MG63 (cell line): ENCODE measurements at regions not wholly inside any gene's neighbourhood (a gene's known extent, or its start where the extent isn't known, plus 50 kb on each side); places are given as distances from the start of the nearest gene placed in this dataset.

ENCODE experiments used
- DNase-seq: peaks from one replicate; pipeline ENCODE4 v3.0.0-alpha.2; 2020
- H3K27me3 ChIP-seq: fragments of 250-450 bp; sonication (Bioruptor Pico); 2 replicates; pipeline ENCODE4 v1.5.1; 2020; ENCODE audit warnings: mild to moderate bottlenecking, moderate library complexity
- H3K36me3 ChIP-seq: fragments of 250-450 bp; sonication (Bioruptor Pico); 2 replicates; pipeline ENCODE4 v1.5.1; 2020; ENCODE audit warnings: mild to moderate bottlenecking, moderate library complexity
- H3K4me3 ChIP-seq: fragments of 250-450 bp; sonication (Bioruptor Pico); 2 replicates; pipeline ENCODE4 v1.5.1; 2020; ENCODE audit warnings: mild to moderate bottlenecking, moderate library complexity
- H3K9me3 ChIP-seq: fragments of 250-450 bp; sonication (Bioruptor Pico); 2 replicates; pipeline ENCODE4 v1.5.1; 2020; ENCODE audit warnings: mild to moderate bottlenecking, moderate library complexity

DNA sequence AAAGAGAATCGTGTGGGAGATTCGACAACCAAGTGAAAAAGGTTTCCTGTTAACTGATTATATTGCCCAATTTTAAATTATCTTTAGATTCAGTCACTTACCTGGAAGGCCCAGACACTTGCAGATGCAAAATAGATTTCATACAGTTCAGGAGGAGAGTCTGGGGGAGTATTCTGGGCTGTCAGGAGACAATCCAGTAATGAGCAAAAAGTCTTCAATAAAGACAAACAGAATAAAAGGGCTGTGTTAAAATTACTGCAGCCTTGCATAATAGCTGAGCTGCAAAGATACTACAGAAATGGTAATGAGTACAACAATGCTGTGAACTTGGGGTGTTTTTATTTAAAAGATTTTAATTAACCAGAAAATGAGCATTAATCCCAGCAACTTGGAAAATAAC lies 303.6 kb downstream of the SP3 start:
- DNase-seq: no peak
- H3K4me3 ChIP-seq: no peak overlapping the region
- H3K27me3 ChIP-seq: no peaks in the 10 kb centered on the region
- H3K9me3 ChIP-seq: no peaks in the 10 kb centered on the region
- H3K36me3 ChIP-seq: no peaks in the 10 kb centered on the region

DNA sequence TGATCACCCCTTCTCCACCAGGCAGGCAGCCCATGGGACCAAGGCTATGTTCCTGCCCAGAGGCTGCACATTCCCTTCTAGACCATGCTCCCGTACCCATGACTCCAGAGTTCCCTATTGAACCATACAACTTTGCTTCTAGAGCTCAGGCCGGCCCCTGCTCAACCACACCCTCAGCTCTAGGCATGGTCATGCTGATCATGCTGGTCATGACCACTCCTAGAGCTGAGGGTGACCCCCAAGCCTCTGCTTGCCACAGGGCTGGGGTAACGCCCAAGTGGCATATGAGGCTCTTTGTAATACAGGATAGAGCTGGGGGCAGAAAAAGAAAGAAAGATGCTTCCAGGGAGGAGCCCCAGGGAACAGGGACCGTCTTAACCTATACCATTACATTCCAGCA lies 301.8 kb downstream of the SP3 start:
- Histone ChIP-seq H3K27me3 (no peaks in the 10 kb centered on the region), H3K4me3 (no peak overlapping the region), H3K36me3 (no peaks in the 10 kb centered on the region), H3K9me3 (no peaks in the 10 kb centered on the region)
- DNase-seq: no peak

DNA sequence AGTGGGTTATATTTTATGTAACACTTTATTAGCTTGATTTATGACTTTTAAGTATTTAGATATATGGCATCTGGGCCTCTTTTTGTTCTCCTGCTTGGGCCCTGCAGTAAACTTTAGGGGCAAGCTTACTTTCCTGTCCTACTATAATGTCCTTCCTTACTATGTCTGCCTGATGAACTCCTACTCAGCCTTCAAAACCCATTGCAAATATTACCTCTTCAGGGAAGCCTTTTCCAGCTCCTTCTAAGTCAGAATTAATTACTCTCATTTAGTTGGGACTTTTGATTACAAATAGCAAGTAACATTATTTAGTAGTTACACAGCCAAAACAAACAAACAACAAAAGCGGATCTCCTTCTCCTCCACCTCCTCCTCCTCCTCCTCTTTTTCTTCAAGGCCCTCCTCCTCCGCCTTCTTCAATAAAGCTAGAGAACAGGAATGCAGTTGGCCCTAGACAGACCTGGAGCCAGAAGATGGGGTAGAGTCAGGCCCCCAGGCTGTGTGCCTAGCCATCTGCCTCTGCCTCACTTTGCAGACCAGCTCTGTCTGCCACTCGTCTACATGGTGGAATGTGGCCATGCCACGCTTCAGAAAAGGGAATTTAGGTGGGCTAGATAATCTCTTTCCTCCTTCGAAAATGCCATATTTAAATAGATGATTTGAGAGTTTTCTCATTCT lies 301.2 kb downstream of the SP3 start:
- no peak overlapping the region for H3K4me3 ChIP-seq
- no peaks in the 10 kb centered on the region for H3K27me3 ChIP-seq
- no peaks in the 10 kb centered on the region for H3K9me3 ChIP-seq
- DNase-seq: no peak
- H3K36me3 ChIP-seq: no peaks in the 10 kb centered on the region

DNA sequence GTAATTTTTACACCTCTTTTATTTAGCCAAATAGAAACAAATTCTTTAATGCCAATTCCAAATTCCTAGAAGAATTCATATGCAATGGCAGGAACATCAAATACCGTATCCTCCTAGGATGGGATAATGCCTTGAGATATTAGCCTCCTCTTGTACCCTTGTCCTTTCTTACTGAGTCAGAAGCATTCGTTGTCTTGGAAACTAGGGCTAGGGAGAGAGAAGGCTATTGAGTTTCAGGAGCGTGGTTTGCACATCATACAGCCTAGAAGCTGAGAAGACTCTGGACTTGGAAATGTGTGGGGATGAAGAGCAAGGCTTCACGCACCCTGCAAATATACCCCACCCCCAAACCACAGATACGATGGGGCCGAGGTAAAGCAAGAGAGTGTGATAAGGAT lies 300.7 kb downstream of the SP3 start:
- Histone ChIP-seq H3K9me3 (no peaks in the 10 kb centered on the region), H3K36me3 (no peaks in the 10 kb centered on the region), H3K4me3 (no peak overlapping the region), H3K27me3 (no peaks in the 10 kb centered on the region)
- no peak for DNase-seq

DNA sequence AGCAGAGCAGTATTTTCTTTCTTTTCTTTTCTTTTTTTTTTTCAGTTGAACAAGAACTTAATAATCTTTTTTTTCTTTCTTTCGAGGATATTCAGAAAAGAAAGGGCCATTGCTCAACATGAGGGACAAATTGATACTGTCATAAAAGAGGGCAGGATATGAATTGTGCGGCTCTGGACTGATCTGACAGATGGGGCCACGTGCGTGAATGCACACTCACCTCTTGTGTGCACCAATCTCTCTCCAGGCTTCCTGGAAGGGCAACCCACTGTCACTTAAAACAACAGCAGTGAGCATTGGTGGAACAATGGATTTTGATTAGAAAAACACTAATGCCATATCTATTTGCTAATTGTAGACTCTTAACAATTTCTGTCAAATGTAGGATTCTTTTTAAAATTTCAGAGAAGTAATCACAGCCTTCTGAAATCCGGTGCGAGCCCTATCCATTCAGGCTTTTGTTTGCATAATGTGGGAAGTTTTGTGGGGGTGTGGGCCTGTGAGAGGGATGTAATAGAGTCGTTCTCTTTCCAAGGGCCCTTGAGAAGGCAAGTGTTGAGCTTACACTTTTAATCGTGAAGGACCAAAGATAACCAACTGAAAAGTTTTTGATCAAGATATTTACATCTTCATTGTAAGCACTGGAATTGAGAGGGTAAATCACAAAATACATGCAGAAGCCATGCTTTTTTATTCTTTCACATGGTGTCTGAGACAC lies 298.8 kb downstream of the SP3 start:
- Histone ChIP-seq H3K36me3 (no peaks in the 10 kb centered on the region), H3K27me3 (no peaks in the 10 kb centered on the region), H3K9me3 (no peaks in the 10 kb centered on the region), H3K4me3 (no peak overlapping the region)
- no peak for DNase-seq

DNA sequence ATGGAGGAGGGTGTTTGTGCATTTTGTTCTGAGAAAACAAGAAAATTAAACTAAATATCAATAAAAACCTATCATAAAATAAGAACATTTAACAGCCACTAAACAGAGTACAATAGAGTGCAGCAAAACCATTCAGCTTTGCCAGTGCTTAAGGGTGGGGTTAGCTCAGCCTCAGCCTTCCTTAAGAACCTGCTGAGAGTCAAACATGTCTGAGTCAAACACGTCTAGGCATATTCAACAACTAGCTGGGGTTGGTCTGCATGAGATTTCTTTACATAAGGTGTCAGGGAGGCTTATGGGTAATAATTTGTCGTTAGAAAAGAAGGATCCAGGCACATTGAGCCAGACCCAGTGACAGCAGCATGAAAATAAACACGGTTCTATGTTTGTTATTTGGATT lies 298.2 kb downstream of the SP3 start:
- H3K9me3 ChIP-seq: no peaks in the 10 kb centered on the region
- no peak for DNase-seq
- H3K4me3 ChIP-seq: no peak overlapping the region
- no peaks in the 10 kb centered on the region for H3K36me3 ChIP-seq
- no peaks in the 10 kb centered on the region for H3K27me3 ChIP-seq

DNA sequence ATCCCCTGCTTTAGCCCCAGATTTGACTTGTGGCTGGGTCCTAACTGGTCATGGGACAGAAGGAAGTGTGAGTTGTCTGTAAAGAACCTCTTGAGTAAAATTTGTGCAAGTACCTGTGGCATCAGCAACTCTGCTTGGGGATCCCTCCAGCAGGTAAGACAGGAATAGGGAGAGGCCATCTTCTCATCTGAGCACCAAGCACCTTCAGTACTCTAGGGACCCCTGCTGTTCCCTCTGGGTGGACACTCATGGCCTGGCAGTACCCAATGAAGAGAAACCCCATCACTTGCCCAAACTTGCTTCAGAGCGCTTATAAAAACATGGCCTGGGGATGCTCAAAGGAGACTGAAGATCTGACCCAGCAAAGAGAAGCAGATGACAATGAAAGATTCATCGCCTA lies 297.8 kb downstream of the SP3 start:
- H3K9me3 ChIP-seq: no peaks in the 10 kb centered on the region
- H3K4me3 ChIP-seq: no peak overlapping the region
- no peaks in the 10 kb centered on the region for H3K27me3 ChIP-seq
- no peak for DNase-seq
- H3K36me3 ChIP-seq: no peaks in the 10 kb centered on the region

DNA sequence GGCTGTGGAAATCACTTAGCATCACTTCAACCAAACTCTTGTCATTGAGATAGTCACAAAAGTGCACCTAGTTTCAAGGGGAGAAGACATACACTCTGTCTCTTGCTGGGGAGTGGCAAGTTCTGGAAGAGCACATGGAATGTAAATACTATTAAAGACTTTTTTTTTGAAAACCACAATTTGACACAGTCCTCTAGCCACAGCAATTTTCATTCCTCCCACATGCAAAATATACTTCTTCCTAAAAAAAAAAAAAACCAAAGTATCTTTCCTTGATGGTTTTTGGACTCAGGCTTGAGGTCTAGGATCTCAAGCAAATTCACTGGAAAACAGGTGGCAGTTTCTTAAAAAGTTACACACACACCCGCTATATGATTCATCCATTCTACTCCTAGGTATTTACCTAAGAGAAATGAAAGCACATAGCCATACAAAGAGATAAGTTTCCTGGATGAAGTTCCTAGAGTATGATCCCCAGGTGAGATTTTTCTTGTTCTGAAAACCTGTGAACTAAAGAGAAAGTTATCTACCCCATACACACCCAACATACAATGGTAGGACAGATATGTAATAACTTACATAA lies 295.8 kb downstream of the SP3 start:
- DNase-seq: no peak
- H3K36me3 ChIP-seq: no peaks in the 10 kb centered on the region

DNA sequence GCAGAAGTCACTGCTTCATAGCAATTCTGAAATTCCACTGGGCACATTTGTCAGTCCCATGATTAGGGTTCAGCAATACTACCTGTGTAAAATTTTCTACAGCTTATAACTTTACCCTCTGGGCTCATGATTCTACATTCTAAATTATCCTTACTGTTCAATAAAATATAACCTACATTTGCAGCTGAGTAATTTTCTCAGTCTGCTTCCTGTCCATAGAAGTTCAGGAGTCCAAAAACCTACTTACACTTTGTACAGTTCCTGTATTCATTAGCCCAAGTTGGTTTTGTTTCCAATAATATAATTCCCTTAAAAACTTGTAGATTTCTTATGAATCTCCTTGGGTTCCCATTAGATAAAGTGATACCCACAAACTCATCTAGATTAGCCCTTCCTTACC lies 295.3 kb downstream of the SP3 start:
- H3K27me3 ChIP-seq: no peaks in the 10 kb centered on the region
- no peak for DNase-seq
- H3K9me3 ChIP-seq: no peaks in the 10 kb centered on the region
- no peaks in the 10 kb centered on the region for H3K36me3 ChIP-seq
- no peak overlapping the region for H3K4me3 ChIP-seq

More for the DNA sequence above, 295.8 kb downstream of the SP3 start:
- Histone ChIP-seq H3K27me3 (no peaks in the 10 kb centered on the region), H3K9me3 (no peaks in the 10 kb centered on the region), H3K4me3 (no peak overlapping the region)

DNA sequence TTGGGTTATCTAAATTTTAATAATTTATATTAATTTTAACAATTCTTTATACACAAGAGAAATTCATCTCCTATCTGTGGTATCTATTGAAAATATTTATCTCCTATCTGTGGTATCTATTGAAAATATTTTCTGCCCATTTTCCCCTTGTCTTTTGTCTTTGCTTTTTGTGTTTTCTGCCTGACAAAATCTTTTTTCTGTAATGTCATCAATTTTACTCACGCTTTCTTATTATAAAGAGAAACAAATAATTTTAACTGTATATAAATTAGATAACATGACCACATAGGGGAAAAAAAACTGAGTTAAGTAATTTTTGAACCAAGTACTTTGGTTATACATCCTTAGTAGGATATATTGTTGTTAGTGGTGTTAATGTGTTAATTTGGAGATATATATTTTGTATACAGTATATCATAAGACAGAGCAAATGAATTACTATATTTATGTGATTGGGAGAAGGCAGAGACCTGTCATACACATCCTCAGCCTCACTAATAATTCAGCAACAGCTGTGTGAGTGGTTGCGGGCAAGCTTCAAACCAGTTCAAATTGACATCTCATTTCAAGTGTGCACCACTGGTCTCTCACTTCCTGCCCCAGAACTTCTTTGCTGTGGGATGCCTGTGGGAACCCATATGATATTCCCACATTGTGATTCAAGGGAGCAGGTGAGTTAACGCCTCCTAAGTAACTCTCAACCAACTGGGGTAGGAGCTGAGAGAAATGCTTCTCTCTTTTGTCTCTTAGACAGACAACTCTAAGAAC lies 292.4 kb downstream of the SP3 start:
- no peak overlapping the region for H3K4me3 ChIP-seq
- no peaks in the 10 kb centered on the region for H3K27me3 ChIP-seq
- no peak for DNase-seq
- no peaks in the 10 kb centered on the region for H3K36me3 ChIP-seq
- H3K9me3 ChIP-seq: no peaks in the 10 kb centered on the region

DNA sequence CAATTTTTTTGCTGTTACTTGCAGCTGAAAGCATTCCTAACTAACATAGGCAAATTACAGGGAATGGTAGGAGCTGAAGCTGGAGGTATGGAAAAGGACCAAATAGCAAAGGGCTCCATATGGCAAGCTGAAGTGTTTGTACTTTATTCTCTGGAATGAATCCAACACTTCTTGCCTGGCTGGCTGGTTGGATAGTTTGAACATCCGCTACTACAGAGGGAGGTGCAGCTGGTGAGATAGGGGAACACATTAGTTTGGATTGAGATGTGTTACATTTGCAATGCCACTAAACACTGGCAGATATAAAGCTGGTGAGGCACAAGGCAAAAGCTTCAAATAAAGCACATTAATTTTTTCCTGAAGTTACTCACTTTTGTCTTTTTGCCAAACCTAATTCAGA lies 291.5 kb downstream of the SP3 start:
- DNase-seq: no peak
- H3K27me3 ChIP-seq: no peaks in the 10 kb centered on the region
- no peak overlapping the region for H3K4me3 ChIP-seq
- H3K36me3 ChIP-seq: no peaks in the 10 kb centered on the region
- H3K9me3 ChIP-seq: no peaks in the 10 kb centered on the region

DNA sequence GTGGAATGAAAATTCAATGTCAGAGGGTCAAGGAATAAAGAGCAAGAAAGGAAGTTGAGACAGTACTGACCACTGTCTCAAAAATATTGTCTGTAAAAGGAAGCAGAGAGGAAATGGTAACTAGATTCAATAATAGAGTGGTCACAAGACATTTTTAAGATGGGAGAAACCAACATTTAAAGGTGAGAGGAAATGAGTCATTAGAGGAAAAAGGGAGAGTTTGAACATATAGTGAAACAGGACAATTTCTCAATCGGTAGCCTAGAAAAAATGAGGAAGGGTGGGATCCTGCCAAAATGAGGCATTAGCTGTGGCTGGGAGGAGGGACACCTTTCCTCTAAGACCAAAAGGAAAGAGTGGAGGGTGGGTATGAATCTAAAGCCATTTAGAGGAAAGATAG lies 288.5 kb downstream of the SP3 start:
- Histone ChIP-seq H3K27me3 (no peaks in the 10 kb centered on the region), H3K4me3 (no peak overlapping the region), H3K9me3 (no peaks in the 10 kb centered on the region), H3K36me3 (no peaks in the 10 kb centered on the region)
- DNase-seq: no peak

DNA sequence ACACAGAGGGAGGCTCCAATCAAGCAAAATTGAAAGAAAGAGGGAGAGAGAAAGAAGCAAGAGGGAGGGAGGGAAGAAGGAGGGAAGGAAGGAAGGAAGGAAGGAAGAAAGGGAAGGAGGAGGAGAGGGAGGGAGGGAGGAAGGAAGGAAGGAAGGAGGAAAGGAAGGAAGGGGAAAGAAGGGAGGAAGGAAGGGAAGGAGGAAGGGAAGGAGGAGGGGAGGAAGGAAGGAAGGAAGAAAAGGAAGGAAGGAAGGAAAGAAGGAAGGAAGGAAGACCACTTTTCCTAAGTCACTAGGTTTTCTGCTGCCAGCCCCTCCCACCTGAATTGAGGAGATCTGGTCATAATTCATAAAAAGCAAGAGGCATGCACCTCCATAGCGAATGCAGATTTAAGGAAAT lies 287.0 kb downstream of the SP3 start:
- no peak for DNase-seq
- Histone ChIP-seq H3K36me3 (no peaks in the 10 kb centered on the region), H3K4me3 (no peak overlapping the region), H3K27me3 (no peaks in the 10 kb centered on the region), H3K9me3 (no peaks in the 10 kb centered on the region)

DNA sequence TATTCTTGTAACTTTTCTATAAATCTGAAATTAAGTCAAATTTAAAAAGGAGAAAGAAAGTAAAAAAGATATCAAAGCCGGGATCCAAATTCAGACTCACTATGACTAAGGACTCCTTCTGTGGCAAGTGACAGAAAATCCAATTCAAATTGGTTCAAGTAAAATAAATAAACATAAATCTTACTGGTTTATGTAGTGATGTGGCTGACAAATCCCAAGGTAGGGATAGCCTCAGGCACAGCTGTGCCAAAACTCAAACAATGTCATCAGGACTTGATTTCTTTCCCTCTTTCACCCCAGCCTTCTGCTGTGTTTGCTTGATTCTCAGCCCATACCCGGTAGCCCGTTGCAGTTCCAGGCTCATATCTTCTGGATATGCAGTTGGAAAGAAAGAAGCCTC lies 284.6 kb downstream of the SP3 start:
- peak; percentile 12 for DNase-seq
- no peaks in the 10 kb centered on the region for H3K9me3 ChIP-seq
- H3K36me3 ChIP-seq: no peaks in the 10 kb centered on the region
- H3K27me3 ChIP-seq: no peaks in the 10 kb centered on the region
- H3K4me3 ChIP-seq: no peak overlapping the region

DNA sequence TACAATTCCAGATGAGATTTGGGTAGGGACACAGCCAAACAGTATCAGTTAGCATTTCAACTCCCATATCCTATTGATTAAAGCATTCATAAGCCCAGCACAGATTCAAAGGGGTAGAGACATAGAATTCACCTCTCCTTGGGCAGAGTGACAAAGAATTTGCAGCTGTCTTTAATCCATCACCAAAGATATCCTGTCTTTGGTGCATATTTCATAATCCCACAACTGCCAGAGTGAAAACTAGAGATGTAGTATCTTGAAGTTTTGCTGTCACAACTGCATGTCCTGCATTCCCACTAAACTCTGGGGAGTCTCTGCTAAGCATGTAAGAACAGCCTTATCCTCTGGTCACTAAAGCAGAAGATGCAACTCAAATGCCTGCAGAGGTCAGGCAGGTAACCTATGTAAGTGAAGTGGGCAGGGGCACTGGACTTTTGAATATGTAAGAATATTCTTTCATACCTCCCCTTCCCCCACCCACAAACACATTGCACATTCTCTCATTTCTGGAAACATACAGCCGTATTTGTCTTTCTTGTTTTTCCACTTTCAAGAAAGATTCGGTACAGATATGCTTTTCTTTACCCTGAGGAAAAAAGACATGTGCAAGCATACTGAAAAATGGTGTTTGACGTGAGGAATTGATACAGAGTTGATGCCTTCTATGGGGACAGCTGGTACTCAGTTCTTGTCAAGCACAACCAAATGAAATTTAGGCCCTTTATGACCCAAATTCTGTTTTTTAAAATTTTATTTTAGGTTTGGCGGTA lies 283.1 kb downstream of the SP3 start:
- no peak for DNase-seq
- Histone ChIP-seq H3K36me3 (no peaks in the 10 kb centered on the region), H3K9me3 (no peaks in the 10 kb centered on the region), H3K27me3 (no peaks in the 10 kb centered on the region), H3K4me3 (no peak overlapping the region)

DNA sequence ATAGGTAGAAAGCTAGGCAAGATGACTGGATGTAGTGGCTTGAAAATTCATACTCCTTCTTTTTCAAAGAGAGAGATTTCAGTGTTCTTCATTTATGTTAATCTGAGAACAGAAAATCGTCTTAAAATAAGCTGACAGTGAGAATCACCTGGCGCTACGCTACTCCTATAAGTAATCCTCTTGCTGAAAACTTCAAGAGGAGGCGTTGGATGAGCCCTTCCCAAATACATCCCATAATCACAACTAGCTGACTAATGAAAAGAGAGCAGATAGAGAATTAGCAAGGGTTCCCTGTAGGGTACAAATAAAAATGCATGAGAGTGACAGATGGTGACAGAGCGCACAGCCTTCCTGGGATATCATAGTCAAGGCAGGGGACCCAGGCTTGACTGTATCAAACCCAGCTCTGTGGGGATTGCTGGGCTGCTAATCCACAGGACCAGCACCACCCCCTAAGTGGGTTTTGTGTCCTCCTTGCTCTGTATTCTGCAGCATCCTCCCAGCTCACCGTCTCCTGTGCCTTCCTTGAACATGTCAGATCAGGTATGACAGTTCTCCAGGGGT lies 280.2 kb downstream of the SP3 start:
- DNase-seq: no peak
- H3K27me3 ChIP-seq: no peaks in the 10 kb centered on the region
- no peaks in the 10 kb centered on the region for H3K36me3 ChIP-seq
- no peaks in the 10 kb centered on the region for H3K9me3 ChIP-seq
- no peak overlapping the region for H3K4me3 ChIP-seq
